Esophagus squamous epithelium (tissue), 5 donors: ENCODE measurements at regions not wholly inside any gene's neighbourhood (a gene's known extent, or its start where the extent isn't known, plus 50 kb on each side); places are given as distances from the start of the nearest gene placed in this dataset.

Experiments used
- DNase-seq: peaks from one replicate; lab custom pipeline; 2025; lab: John Stamatoyannopoulos, UW
- H3K27ac ChIP-seq, 4 donors: fragments of 200-600 bp; sonication (generic); one replicate each; pipeline ENCODE4 v1.5.1; 2016 to 2019; ENCODE audit warnings: mild to moderate bottlenecking in 1 of 4
- H3K27me3 ChIP-seq, 4 donors: fragments of 200-600 bp; sonication (generic); 1 replicate in 3 of 4; 2 replicates in 1 of 4; pipeline versions ENCODE4 v1.5.1 to v1.6.0; 2017 to 2021; ENCODE audit warnings: antibody characterized with exemption in 1 of 4
- H3K36me3 ChIP-seq, 3 donors: fragments of 200-600 bp; sonication (generic); one replicate each; pipeline ENCODE4 v1.5.1; 2016 to 2019
- H3K4me1 ChIP-seq, 3 donors: fragments of 200-600 bp; sonication (generic); one replicate each; pipeline ENCODE4 v1.5.1; 2017 to 2019
- H3K4me3 ChIP-seq, 4 donors: fragments of 200-600 bp; sonication (generic); 1 replicate in 3 of 4; 2 replicates in 1 of 4; pipeline ENCODE4 v1.5.1; 2016 to 2019; ENCODE audit warnings: mild to moderate bottlenecking in 2 of 4, moderate library complexity in 1 of 4
- H3K9me3 ChIP-seq, 3 donors: fragments of 200-600 bp; sonication (generic); one replicate each; pipeline ENCODE4 v1.5.1; 2016 to 2019
- POLR2A ChIP-seq, 4 donors: fragments of 450-650 bp; IDR thresholded peaks; one replicate each; pipeline ENCODE4 v1.6.1; 2017; ENCODE audit warnings: antibody characterized with exemption in 4 of 4, mild to moderate bottlenecking in 4 of 4, moderate library complexity in 3 of 4
- WGBS, 2 donors: methylation state at CpG; one replicate each; pipeline ENCODE4 v1.1.5; 2018; 5-methylcytosine and 5-hydroxymethylcytosine counted together
- intact Hi-C: fragments of 100-400 bp; cut with DNase I; formaldehyde crosslinking; loops from one replicate; pipeline ENCODE4 v1.15.0; 2022
- TF ChIP-seq, protein P1 (sequence below), 6 experiments: fragments of 450-650 bp in 4 of 6; fragments of 200-600 bp in 2 of 6; sonication (generic) in 2 of 6; IDR thresholded peaks; one replicate each; pipeline ENCODE4 v1.5.1; 2016 to 2019; ENCODE audit warnings: antibody characterized with exemption in 6 of 6, mild to moderate bottlenecking in 4 of 6, moderate library complexity in 4 of 6
- donor health status: DM: yes; HTN: yes; CAD: no.

DNA sequence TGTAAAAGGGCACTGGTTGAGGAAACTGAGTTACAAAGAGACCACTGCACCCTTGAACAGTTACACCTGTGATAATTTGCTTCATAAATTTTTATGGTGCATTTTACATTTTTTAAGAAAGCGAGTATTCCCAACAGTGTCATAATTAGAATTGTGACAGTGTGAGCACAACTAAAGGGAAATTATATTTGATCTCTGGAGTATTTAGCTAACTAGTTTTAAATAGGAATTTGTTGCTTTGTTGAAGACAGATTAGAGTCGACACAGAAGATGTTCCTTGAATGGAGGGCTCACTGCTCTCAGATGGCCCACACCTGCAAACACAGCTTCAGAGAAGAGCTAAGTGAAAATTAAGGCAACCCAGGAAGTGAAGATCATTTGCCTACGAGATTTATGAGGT is 555.0 kb upstream of the GOT2 start:
- intact Hi-C loops = no loop called here
- DNase-seq = no peak
- no peaks in the 10 kb centered on the region for H3K4me1 ChIP-seq
- H3K9me3 ChIP-seq = no peaks in the 10 kb centered on the region
- no peaks in the 10 kb centered on the region for H3K36me3 ChIP-seq
- 54% methylated on average over 3 of the region's 3 CpGs for WGBS, 2 donors
- no peak overlapping the region for H3K27ac ChIP-seq
- no peak overlapping the region for H3K4me3 ChIP-seq
- H3K27me3 ChIP-seq = no peaks in the 10 kb centered on the region
- TF ChIP-seq, protein P1, sequence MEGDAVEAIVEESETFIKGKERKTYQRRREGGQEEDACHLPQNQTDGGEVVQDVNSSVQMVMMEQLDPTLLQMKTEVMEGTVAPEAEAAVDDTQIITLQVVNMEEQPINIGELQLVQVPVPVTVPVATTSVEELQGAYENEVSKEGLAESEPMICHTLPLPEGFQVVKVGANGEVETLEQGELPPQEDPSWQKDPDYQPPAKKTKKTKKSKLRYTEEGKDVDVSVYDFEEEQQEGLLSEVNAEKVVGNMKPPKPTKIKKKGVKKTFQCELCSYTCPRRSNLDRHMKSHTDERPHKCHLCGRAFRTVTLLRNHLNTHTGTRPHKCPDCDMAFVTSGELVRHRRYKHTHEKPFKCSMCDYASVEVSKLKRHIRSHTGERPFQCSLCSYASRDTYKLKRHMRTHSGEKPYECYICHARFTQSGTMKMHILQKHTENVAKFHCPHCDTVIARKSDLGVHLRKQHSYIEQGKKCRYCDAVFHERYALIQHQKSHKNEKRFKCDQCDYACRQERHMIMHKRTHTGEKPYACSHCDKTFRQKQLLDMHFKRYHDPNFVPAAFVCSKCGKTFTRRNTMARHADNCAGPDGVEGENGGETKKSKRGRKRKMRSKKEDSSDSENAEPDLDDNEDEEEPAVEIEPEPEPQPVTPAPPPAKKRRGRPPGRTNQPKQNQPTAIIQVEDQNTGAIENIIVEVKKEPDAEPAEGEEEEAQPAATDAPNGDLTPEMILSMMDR (IDR thresholded peaks at IDR 0.05) = no peak
- no peak for TF ChIP-seq POLR2A (IDR thresholded peaks at IDR 0.05)

DNA sequence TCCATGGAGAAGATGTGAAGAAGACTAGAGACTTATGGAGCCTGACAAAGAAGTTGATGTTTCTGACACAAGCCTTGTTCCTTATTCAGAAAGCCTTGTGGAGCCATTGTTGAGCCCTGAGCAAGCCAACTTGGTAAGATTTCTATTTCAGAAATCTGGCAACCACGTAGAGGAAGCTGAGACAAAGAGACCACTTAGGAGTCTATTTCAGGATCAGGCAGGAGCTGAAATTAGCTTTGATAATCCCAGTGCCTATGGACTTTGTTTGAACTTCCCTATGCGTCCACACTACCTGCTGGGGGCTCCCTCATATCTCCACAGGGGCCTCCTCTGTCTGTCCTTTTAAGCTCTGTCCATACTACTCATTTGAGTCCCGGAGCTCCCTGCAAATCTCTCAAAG is 540.0 kb upstream of the GOT2 start:
- H3K27me3 ChIP-seq = no peaks in the 10 kb centered on the region
- H3K9me3 ChIP-seq = no peaks in the 10 kb centered on the region
- intact Hi-C loops = no loop called here
- H3K4me1 ChIP-seq = no peaks in the 10 kb centered on the region
- H3K27ac ChIP-seq = no peak overlapping the region
- no peak for DNase-seq
- 19 to 49% methylated on average over 2 to 3 of the region's 3 CpGs for WGBS, 2 donors
- H3K4me3 ChIP-seq = no peak overlapping the region
- no peaks in the 10 kb centered on the region for H3K36me3 ChIP-seq
- no peak for TF ChIP-seq POLR2A (IDR thresholded peaks at IDR 0.05)
- TF ChIP-seq, protein P1 (IDR thresholded peaks at IDR 0.05) = no peak

DNA sequence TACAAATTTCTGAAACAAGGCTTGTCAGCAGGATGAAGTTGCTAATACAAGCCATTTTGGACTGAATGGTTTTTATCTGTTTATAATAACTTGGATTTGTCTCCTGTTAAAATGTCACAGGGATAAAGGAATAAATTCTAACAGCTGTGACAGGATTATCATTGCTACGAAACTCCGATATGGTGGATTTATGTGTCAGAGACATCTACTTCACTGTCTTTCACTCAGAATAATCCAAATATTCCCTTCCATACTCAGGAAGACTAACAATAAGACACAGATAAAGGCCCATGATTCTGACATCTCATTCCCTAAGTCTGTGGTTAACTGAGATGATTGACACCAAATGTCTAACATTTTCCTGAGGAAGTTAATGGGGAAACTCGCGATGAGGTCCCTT is 529.8 kb upstream of the GOT2 start:
- no peaks in the 10 kb centered on the region for H3K4me1 ChIP-seq
- WGBS, 2 donors = 70 to 80% methylated on average over 4 of the region's 4 CpGs
- no peaks in the 10 kb centered on the region for H3K36me3 ChIP-seq
- no peak overlapping the region for H3K4me3 ChIP-seq
- no peak for DNase-seq
- no peaks in the 10 kb centered on the region for H3K9me3 ChIP-seq
- no peak for TF ChIP-seq POLR2A (IDR thresholded peaks at IDR 0.05)
- TF ChIP-seq, protein P1 (IDR thresholded peaks at IDR 0.05) = no peak
- no peak overlapping the region for H3K27ac ChIP-seq
- intact Hi-C loops = no loop called here
- H3K27me3 ChIP-seq = no peaks in the 10 kb centered on the region

DNA sequence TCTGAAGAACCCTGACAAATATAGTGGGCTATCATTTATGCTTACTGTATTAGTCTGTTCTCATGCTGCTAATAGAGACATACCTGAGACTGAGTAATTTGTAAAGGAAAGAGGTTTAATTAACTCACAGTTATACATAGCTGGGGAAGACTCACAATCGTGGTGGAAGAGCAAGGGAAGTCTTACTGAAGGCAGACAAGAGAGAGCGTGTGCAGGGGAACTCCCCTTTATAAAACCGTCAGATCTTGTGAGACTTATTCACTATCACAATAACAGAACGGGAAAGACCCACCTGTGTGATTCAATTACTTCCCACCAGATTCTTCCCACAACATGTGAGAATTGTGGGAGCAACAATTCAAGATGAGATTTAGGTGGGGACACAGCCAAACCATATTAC is 526.8 kb upstream of the GOT2 start:
- intact Hi-C loops = no loop called here
- Histone ChIP-seq H3K36me3 (no peaks in the 10 kb centered on the region), H3K27ac (no peak overlapping the region), H3K9me3 (no peaks in the 10 kb centered on the region), H3K27me3 (no peaks in the 10 kb centered on the region), H3K4me1 (no peaks in the 10 kb centered on the region), H3K4me3 (no peak overlapping the region)
- no peak for DNase-seq
- TF ChIP-seq POLR2A (IDR thresholded peaks at IDR 0.05) = no peak
- TF ChIP-seq, protein P1 (IDR thresholded peaks at IDR 0.05) = no peak
- WGBS, 2 donors = 62 to 74% methylated on average over 4 of the region's 4 CpGs

DNA sequence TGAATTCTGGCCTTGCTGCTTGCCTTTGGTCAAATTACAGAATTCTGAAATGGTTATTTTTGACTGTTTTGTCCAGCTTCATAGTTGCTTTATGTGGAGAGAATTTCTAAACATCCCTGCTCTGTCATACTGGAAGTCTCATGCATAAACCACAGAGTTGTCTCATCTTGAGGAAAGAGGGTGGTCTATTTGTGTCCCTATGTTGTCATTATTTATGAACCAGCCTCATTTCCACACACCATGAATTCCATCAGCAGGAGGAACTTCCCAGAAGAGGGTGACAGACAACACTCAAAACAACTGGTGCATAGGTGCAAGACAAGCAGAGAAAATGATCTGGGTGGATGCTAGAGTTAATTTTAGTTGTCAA is 525.8 kb upstream of the GOT2 start:
- intact Hi-C loops = no loop called here
- Histone ChIP-seq H3K4me1 (no peaks in the 10 kb centered on the region), H3K4me3 (no peak overlapping the region), H3K36me3 (no peaks in the 10 kb centered on the region), H3K27ac (no peak overlapping the region), H3K9me3 (no peaks in the 10 kb centered on the region), H3K27me3 (no peaks in the 10 kb centered on the region)
- DNase-seq = no peak
- TF ChIP-seq, protein P1 (IDR thresholded peaks at IDR 0.05) = no peak
- TF ChIP-seq POLR2A (IDR thresholded peaks at IDR 0.05) = no peak
